DND-41 (cell line): ENCODE measurements at regions not wholly inside any gene's neighbourhood (a gene's known extent, or its start where the extent isn't known, plus 50 kb on each side); places are given as distances from the start of the nearest gene placed in this dataset.

Source experiments
- EZH2 ChIP-seq: IDR thresholded peaks from 3 replicates; pipeline ENCODE4 v1.6.1; 2012; ENCODE audit warnings: borderline replicate concordance, low read depth, mild to moderate bottlenecking, moderate library complexity, low read length, inconsistent platforms; ENCODE audit not compliant: severe bottlenecking
- TF ChIP-seq, protein P1 (sequence below): IDR thresholded peaks from 2 replicates; pipeline ENCODE4 v1.5.1; 2012; ENCODE audit warnings: borderline replicate concordance, low read length, moderate library complexity, mild to moderate bottlenecking; ENCODE audit not compliant: poor library complexity, severe bottlenecking; ENCODE audit errors: extremely low read depth

DNA sequence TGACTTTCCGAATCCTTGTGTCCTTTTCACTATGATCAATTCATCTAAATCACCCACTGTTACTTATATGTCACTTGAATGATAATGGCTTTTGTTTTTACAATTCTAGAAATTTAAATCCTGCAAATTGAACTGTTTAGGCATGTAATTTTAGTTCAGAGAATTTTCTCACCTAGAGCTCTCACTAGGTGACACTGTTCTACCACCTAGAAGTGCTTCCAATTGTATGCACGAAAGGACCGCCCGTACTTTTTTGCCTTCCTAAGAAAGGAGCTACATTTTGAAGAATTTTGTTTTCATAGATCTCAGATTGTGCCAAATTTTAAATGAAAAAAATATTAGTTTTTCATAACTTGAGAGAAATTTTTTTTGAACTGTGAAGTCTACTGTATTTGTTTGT lies 481.6 kb upstream of the FSTL5 start:
- TF ChIP-seq, protein P1, sequence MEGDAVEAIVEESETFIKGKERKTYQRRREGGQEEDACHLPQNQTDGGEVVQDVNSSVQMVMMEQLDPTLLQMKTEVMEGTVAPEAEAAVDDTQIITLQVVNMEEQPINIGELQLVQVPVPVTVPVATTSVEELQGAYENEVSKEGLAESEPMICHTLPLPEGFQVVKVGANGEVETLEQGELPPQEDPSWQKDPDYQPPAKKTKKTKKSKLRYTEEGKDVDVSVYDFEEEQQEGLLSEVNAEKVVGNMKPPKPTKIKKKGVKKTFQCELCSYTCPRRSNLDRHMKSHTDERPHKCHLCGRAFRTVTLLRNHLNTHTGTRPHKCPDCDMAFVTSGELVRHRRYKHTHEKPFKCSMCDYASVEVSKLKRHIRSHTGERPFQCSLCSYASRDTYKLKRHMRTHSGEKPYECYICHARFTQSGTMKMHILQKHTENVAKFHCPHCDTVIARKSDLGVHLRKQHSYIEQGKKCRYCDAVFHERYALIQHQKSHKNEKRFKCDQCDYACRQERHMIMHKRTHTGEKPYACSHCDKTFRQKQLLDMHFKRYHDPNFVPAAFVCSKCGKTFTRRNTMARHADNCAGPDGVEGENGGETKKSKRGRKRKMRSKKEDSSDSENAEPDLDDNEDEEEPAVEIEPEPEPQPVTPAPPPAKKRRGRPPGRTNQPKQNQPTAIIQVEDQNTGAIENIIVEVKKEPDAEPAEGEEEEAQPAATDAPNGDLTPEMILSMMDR, result no peak
- TF ChIP-seq EZH2, result no peak
